GM19328 (cell line): ENCODE measurements at regions not wholly inside any gene's neighbourhood (a gene's known extent, or its start where the extent isn't known, plus 50 kb on each side); places are given as distances from the start of the nearest gene placed in this dataset.

ENCODE experiments used
- ATAC-seq: cut with Tn5 transposase; IDR thresholded peaks from one replicate; pipeline ENCODE4 v1.9.1; 2021; ENCODE audit warnings: mild to moderate bottlenecking, moderate library complexity; ENCODE audit not compliant: unreplicated experiment

GRCh38 chr12:89111964-89112363, 240.3 kb downstream of the DUSP6 start:
- no peak for ATAC-seq

DNA sequence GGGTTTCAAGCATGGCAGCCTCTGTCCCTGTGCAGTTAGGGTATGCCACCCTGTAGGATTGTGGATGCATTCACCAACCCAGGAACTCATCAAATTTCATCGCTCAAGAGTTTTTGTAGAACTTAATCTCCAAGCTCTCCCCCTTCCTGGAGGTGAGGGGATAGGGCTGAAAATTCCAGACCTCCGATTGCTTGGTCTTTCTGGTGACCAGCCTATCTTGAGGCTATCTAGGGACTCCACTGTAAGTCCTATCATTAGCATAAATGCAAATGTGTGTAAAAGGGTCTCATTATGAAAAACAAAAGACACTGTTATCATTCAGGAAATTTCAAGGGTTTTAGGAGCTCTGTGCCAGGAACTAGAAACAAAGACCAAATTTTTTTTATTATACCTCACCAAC, 244.0 kb downstream of the DUSP6 start:
- no peak for ATAC-seq

- no peak for ATAC-seq
These were observed 245.4 kb downstream of the DUSP6 start for GRCh38 chr12:89106950-89107349.

DNA sequence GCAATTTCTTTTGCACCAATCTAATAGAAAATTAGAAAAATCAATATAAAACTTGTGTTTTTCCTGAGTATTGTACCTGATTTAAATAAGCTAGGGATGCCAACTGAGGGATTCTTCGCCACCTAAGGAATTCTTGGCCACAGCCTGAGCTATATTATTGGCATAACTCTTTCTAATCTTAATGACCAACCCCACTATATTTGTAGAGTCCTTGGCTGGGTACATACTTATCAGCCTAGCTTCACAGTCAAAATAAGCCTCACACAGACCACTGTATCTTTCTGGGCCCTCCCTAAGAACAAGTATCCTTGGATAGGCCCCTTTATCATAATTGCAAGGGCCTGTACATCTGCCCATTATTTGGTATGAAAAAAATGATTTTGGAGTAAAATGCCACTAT, 247.1 kb downstream of the DUSP6 start:
- no peak for ATAC-seq

DNA sequence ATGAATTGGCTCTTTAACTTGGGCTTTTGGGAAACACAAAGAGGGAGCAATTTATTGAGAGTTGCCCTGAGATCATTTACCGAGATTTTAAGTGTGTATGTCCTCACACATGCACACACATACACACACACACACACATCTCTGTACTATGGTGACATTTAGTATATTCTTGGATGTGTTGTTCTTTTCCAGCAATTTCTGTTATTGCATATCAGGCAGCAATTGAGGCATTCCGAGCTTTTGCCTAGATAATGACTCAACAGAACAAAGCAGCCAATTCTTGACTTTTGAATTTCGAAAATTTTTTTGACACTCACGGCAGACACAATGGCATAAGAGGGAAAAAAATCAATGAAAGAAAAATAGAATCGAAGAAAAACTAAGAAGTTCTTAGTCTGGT, 248.5 kb downstream of the DUSP6 start:
- no peak for ATAC-seq

GRCh38 chr12:89101440-89101839, 250.9 kb downstream of the DUSP6 start:
- no peak for ATAC-seq

- ATAC-seq = no peak
These were observed 253.7 kb downstream of the DUSP6 start for GRCh38 chr12:89098441-89099112.

- no peak for ATAC-seq
These were observed 260.0 kb downstream of the DUSP6 start for GRCh38 chr12:89092297-89092696.

DNA sequence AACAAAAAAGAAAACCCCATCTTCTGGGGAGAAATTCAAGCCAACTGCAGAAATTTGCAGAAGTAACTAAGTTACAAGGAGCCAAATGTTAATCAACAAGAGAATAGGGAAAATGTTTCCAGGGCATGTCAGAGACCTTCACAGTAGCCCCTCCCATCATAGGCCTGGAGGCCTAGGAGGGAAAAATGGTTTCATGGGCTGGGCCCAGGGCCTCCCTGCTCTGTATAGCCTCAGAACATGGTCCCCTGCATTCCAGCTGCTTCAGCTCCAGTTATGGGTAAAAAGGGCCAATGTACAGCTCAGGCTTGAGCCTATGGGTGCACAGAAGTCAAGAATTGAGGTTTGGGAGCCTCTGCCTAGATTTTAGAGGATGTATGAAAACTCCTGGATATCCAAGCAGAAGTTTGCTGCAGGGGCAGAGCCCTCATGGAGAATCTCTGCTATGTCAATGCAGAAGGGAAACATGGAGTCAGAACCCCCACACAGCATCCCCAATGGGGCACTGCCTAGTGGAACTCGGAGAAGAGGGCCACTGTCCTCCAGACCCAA, 260.9 kb downstream of the DUSP6 start:
- ATAC-seq = no peak

DNA sequence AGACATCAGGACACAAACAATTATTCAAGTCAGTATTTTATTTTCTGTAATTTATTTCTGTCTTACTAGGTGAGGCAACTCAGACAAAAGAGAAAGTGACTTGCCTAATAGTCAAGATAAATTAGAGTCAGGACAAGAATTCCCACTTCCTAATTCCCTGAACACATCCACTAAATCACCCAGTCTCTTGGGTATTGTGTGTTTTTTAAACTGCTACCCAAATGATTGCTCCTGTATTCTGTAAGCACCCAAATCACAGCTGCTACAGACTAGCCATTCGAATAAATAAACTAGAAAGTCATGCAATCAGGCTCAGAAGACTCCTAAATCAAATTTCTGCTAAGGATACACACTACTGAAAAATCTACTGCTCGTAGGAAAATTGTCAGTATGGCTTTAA, 263.0 kb downstream of the DUSP6 start:
- ATAC-seq = no peak

DNA sequence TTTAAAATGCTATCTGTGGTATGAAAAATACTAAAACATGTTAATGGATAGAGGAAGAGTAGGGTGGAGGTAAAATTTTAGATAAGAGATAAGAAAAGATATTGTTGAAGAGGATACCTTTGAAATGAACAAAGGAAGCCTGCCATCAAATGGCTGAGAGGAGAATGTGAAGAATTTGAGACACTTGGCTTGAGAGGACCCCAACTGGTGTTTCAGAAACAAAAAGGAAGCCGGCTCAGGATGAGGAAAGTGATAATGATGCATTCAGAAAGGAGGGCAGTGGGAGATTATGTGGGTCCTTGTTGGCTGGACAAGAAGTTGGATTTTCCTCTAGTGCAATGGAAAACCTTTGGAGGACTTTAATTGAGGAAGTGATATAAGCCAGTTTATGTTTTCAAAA, 264.4 kb downstream of the DUSP6 start:
- ATAC-seq = no peak

- ATAC-seq = no peak
These were observed 265.0 kb downstream of the DUSP6 start for GRCh38 chr12:89087149-89087825.

- no peak for ATAC-seq
These were observed 266.9 kb downstream of the DUSP6 start for GRCh38 chr12:89085421-89085820.

- no peak for ATAC-seq
These were observed 267.6 kb downstream of the DUSP6 start for GRCh38 chr12:89084751-89085150.

DNA sequence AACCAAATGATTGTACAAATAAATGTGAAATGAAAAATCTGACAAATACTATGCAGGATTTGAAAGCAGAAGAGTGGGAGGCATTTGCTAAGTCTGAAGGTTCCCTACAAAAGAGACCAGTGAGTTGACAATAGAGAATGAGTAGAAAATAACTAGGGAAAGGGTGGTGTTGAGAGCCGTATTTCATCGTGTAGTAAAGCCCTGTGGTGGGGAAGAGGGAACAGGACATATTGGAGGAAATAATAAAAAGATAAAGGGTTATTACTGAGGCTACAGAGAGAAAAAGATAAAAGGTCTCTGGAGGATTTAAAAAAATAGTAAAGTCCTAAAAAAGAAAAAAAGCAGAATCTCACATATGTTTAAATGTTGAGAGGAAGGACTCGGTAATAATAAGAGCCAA, 268.8 kb downstream of the DUSP6 start:
- ATAC-seq = no peak

GRCh38 chr12:89082370-89082753, 269.9 kb downstream of the DUSP6 start:
- no peak for ATAC-seq

- ATAC-seq = no peak
These were observed 270.5 kb downstream of the DUSP6 start for GRCh38 chr12:89081719-89082369.

DNA sequence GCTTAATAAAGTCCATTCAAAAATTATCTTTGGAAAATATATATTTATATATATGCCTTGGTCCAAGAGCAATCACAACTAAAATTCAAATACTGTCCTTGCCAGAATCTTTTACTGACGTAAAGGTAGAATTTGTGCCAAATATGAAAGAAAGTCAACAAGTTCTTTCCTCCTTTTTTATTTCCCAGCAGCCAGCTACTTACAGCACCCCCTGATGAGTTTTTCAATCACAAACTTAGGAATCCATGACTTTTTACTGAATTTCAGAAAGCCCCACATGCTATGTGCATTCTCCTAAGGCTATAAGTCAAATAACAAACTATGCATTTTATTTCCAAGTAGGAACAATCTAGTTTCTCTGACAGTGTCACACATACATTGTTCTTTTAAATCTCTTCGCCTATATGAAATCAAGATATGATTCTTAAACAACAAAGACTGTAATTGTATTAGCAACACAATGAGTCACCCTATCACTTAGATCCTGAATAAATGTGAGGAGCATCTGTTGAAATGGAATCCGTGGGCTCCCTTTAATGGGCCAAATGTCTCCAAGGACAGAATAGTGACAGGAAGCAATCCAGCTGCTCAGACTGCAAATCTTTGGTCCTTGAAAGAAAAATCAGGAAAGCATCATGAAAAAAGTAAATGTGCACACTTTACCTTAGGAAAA, 271.4 kb downstream of the DUSP6 start:
- ATAC-seq = no peak

- ATAC-seq = no peak
These were observed 276.3 kb downstream of the DUSP6 start for GRCh38 chr12:89075880-89076540.

- no peak for ATAC-seq
These were observed 278.6 kb downstream of the DUSP6 start for GRCh38 chr12:89073659-89074058.

DNA sequence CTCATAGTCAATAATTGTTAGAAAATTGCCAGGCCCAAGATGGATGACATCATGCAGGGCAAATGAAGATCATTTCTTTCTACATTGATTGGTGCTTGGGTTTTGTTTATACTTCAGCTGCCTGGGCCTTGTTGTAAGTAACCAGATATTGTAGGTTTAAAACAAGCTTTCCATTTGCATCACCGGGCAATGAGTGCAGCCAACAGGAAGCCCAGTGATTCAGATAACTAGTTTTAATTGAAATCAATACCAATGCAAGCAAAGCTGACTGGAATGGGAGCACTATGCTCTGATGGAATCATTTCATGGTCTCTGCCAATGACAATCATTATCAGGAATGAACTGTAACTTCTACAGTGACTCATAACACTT, 279.3 kb downstream of the DUSP6 start:
- no peak for ATAC-seq
